ENCODE measurements at regions not wholly inside any gene's neighbourhood (a gene's known extent, or its start where the extent isn't known, plus 50 kb on each side); places are given as distances from the start of the nearest gene placed in this dataset.

- TF ChIP-seq CTCF (IDR thresholded peaks at IDR 0.05; ENCODE audit: extremely low read depth, missing control alignments): no peak
- DNase-seq (ENCODE audit: low spot score): no peak
These were observed 327.3 kb upstream of the TMTC1 start for GRCh38 chr12:30110958-30111586.

GRCh38 chr12:30110498-30110897 lies 326.8 kb upstream of the TMTC1 start:
- no peak for TF ChIP-seq CTCF (IDR thresholded peaks at IDR 0.05; ENCODE audit: extremely low read depth, missing control alignments)
- no peak for DNase-seq (ENCODE audit: low spot score)

GRCh38 chr12:30108666-30109065 lies 324.9 kb upstream of the TMTC1 start:
- DNase-seq (ENCODE audit: low spot score): no peak
- no peak for TF ChIP-seq CTCF (IDR thresholded peaks at IDR 0.05; ENCODE audit: extremely low read depth, missing control alignments)

- TF ChIP-seq CTCF (IDR thresholded peaks at IDR 0.05; ENCODE audit: extremely low read depth, missing control alignments): no peak
- DNase-seq (ENCODE audit: low spot score): no peak
These were observed 322.6 kb upstream of the TMTC1 start for GRCh38 chr12:30106204-30106965.

- no peak for DNase-seq (ENCODE audit: low spot score)
- TF ChIP-seq CTCF (IDR thresholded peaks at IDR 0.05; ENCODE audit: extremely low read depth, missing control alignments): no peak
These were observed 321.8 kb upstream of the TMTC1 start for GRCh38 chr12:30105505-30105904.

- TF ChIP-seq CTCF (IDR thresholded peaks at IDR 0.05; ENCODE audit: extremely low read depth, missing control alignments): no peak
These were observed 321.2 kb upstream of the TMTC1 start for GRCh38 chr12:30104971-30105370.

GRCh38 chr12:30100741-30101140 lies 317.0 kb upstream of the TMTC1 start:
- no peak for DNase-seq (ENCODE audit: low spot score)
- TF ChIP-seq CTCF (IDR thresholded peaks at IDR 0.05; ENCODE audit: extremely low read depth, missing control alignments): no peak

More at GRCh38 chr12:30104971-30105370, 321.2 kb upstream of the TMTC1 start:
- DNase-seq (ENCODE audit: low spot score): no peak

Data from GM20000 (cell line).